HepG2 (cell line): ENCODE measurements at regions not wholly inside any gene's neighbourhood (a gene's known extent, or its start where the extent isn't known, plus 50 kb on each side); places are given as distances from the start of the nearest gene placed in this dataset.

Experiments used
- CTCF ChIP-seq: sonication (generic); formaldehyde crosslinking; IDR thresholded peaks from 2 replicates; pipeline ENCODE4 v1.5.0; 2020; ENCODE audit warnings: mild to moderate bottlenecking, missing genetic modification reagents, moderate library complexity
- NFE2L1 ChIP-seq: sonication (generic); formaldehyde crosslinking; IDR thresholded peaks from 2 replicates; pipeline ENCODE4 v1.4.0; 2020; ENCODE audit warnings: missing genetic modification reagents, mild to moderate bottlenecking, borderline replicate concordance
- TBX3 ChIP-seq: fragments of 450-650 bp; IDR thresholded peaks from 2 replicates; pipeline ENCODE4 v1.6.1; 2017; ENCODE audit warnings: antibody characterized with exemption, mild to moderate bottlenecking, inconsistent platforms, borderline replicate concordance
- ZNF737 ChIP-seq: sonication (generic); formaldehyde crosslinking; IDR thresholded peaks from 2 replicates; pipeline ENCODE4 v1.5.0; 2020; ENCODE audit warnings: missing genetic modification reagents, mild to moderate bottlenecking, borderline replicate concordance
- TF ChIP-seq, protein P1 (sequence below): sonication (generic); formaldehyde crosslinking; IDR thresholded peaks from 2 replicates; pipeline ENCODE4 v1.4.0; 2020; ENCODE audit warnings: missing genetic modification reagents

DNA sequence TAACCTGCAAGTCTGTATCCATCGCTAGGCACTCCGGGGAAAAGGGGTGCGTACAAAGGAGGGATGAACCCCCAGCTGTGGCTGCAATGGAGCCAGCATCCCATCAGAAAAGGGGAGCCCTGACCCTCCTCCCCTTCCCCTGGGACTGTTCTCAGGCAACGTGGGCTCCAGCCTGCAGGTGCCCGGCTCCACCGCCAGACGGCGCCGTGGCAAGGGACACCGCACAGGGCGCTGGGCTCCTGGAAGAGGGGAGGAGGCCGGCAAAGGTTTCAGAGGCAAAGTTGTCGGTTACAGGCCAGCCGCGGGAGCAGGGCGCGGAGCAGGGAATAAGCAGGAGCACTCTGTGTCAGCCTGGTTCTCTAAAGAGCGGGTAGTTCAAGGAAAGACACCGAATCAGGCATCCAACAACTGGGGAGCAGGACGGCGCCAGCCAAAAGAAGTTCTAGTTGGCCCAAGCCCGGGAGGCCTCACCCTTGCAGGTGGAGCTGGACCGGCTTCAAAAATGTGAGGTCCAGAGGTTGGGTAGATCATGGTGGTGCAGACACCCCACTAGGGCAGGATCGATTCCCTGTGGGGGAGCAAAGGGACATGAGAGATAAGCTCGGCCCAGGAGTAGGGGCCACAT lies 53.0 kb upstream of the ATP12A start (continued):
- TF ChIP-seq, protein P1, sequence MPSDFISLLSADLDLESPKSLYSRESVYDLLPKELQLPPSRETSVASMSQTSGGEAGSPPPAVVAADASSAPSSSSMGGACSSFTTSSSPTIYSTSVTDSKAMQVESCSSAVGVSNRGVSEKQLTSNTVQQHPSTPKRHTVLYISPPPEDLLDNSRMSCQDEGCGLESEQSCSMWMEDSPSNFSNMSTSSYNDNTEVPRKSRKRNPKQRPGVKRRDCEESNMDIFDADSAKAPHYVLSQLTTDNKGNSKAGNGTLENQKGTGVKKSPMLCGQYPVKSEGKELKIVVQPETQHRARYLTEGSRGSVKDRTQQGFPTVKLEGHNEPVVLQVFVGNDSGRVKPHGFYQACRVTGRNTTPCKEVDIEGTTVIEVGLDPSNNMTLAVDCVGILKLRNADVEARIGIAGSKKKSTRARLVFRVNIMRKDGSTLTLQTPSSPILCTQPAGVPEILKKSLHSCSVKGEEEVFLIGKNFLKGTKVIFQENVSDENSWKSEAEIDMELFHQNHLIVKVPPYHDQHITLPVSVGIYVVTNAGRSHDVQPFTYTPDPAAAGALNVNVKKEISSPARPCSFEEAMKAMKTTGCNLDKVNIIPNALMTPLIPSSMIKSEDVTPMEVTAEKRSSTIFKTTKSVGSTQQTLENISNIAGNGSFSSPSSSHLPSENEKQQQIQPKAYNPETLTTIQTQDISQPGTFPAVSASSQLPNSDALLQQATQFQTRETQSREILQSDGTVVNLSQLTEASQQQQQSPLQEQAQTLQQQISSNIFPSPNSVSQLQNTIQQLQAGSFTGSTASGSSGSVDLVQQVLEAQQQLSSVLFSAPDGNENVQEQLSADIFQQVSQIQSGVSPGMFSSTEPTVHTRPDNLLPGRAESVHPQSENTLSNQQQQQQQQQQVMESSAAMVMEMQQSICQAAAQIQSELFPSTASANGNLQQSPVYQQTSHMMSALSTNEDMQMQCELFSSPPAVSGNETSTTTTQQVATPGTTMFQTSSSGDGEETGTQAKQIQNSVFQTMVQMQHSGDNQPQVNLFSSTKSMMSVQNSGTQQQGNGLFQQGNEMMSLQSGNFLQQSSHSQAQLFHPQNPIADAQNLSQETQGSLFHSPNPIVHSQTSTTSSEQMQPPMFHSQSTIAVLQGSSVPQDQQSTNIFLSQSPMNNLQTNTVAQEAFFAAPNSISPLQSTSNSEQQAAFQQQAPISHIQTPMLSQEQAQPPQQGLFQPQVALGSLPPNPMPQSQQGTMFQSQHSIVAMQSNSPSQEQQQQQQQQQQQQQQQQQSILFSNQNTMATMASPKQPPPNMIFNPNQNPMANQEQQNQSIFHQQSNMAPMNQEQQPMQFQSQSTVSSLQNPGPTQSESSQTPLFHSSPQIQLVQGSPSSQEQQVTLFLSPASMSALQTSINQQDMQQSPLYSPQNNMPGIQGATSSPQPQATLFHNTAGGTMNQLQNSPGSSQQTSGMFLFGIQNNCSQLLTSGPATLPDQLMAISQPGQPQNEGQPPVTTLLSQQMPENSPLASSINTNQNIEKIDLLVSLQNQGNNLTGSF (CRISPR knock-in tag), result no peak
- TF ChIP-seq ZNF737 (CRISPR knock-in tag) (no peak), TBX3 (no peak), CTCF (peak; percentile 72), NFE2L1 (CRISPR knock-in tag) (no peak)
